GM23248 (cell line): ENCODE measurements at regions not wholly inside any gene's neighbourhood (a gene's known extent, or its start where the extent isn't known, plus 50 kb on each side); places are given as distances from the start of the nearest gene placed in this dataset.

ENCODE experiments used
- DNase-seq: peaks from one replicate; pipeline ENCODE4 v3.0.0-alpha.2; 2015
- H2AFZ ChIP-seq: fragments of 200-600 bp; sonication (generic); 2 replicates; pipeline ENCODE4 v1.6.1; 2016; ENCODE audit warnings: antibody characterized with exemption
- H3F3A ChIP-seq: fragments of 200-600 bp; sonication (generic); 2 replicates; pipeline ENCODE4 v1.6.1; 2016; ENCODE audit warnings: mild to moderate bottlenecking, antibody characterized with exemption, mixed run types; ENCODE audit not compliant: insufficient read depth
- H3K27ac ChIP-seq: fragments of 200-600 bp; sonication (generic); 2 replicates; pipeline ENCODE4 v1.5.1; 2016; ENCODE audit warnings: mild to moderate bottlenecking
- H3K27me3 ChIP-seq: fragments of 200-600 bp; sonication (generic); replicated peaks from 2 replicates; pipeline ENCODE4 v1.6.1; 2016; ENCODE audit warnings: mild to moderate bottlenecking; ENCODE audit not compliant: insufficient read depth
- H3K36me3 ChIP-seq: fragments of 200-600 bp; sonication (generic); 2 replicates; pipeline ENCODE4 v1.6.1; 2016; ENCODE audit warnings: low read depth, mild to moderate bottlenecking
- H3K4me1 ChIP-seq: fragments of 200-600 bp; sonication (generic); 2 replicates; pipeline ENCODE4 v1.6.1; 2016; ENCODE audit warnings: mild to moderate bottlenecking; ENCODE audit not compliant: insufficient read depth
- H3K4me2 ChIP-seq: fragments of 200-600 bp; sonication (generic); one replicate; pipeline ENCODE4 v1.6.1; 2016; ENCODE audit warnings: mild to moderate bottlenecking; ENCODE audit not compliant: unreplicated experiment
- H3K4me3 ChIP-seq: fragments of 200-600 bp; sonication (generic); 2 replicates; pipeline ENCODE4 v1.5.1; 2016; ENCODE audit warnings: mild to moderate bottlenecking
- H3K79me2 ChIP-seq: fragments of 200-600 bp; sonication (generic); 2 replicates; pipeline ENCODE4 v1.6.1; 2016; ENCODE audit warnings: mild to moderate bottlenecking; ENCODE audit not compliant: insufficient read depth
- H3K9ac ChIP-seq: fragments of 200-600 bp; sonication (generic); 2 replicates; pipeline ENCODE4 v1.6.1; 2016; ENCODE audit warnings: mild to moderate bottlenecking
- H3K9me2 ChIP-seq: fragments of 200-600 bp; sonication (generic); 2 replicates; pipeline ENCODE4 v1.6.1; 2016; ENCODE audit warnings: mixed run types, mild to moderate bottlenecking, moderate library complexity; ENCODE audit not compliant: insufficient read depth
- H3K9me3 ChIP-seq: fragments of 200-600 bp; sonication (generic); one replicate; pipeline ENCODE4 v1.6.1; 2017; ENCODE audit warnings: low read depth
- H4K20me1 ChIP-seq: fragments of 200-600 bp; sonication (generic); 2 replicates; pipeline ENCODE4 v1.6.0; 2016; ENCODE audit not compliant: insufficient read depth
- EZH2 ChIP-seq: fragments of 200-600 bp; sonication (generic); IDR thresholded peaks from 2 replicates; pipeline ENCODE4 v1.6.1; 2018; ENCODE audit warnings: antibody characterized with exemption, mild to moderate bottlenecking; ENCODE audit not compliant: insufficient read depth, poor library complexity, severe bottlenecking
- EZH2phosphoT487 ChIP-seq: fragments of 200-600 bp; sonication (generic); IDR thresholded peaks from 2 replicates; pipeline ENCODE4 v1.6.1; 2018; ENCODE audit warnings: antibody characterized with exemption, moderate library complexity, mild to moderate bottlenecking, low read depth; ENCODE audit not compliant: insufficient read depth
- WGBS, 2 experiments: methylation state at CpG; one replicate each; pipeline ENCODE4 v1.1.6; 2015 to 2017; ENCODE audit warnings: low lambda C conversion rate in 2 of 2, low coverage in 1 of 2; ENCODE audit errors: missing lambda C conversion rate in 2 of 2; 5-methylcytosine and 5-hydroxymethylcytosine counted together
- in situ Hi-C: fragments of 300-500 bp; cut with MboI; formaldehyde crosslinking; loops from 2 replicates; pipeline ENCODE4 v1.15.0; 2020

DNA sequence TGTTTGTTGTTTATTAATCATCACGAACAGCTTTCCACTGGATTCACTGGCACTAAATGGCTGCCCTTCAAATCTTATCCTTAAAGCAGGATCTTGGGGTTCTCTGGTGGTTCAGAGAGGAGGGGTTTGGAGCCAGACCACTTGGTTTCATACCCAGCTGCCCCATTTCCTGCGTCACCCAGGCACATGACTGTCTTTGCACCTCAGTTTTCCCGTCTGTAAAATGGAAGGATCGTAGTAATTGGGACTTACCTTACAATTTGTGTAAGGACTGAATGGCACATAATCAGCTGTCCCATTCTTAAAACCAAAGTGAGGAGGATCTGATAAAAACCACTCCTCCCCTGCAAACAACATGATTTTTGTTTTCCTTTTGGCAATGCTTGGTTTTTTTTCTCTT, 318.3 kb downstream of the ZNF536 start:
- Histone ChIP-seq H3F3A (no peaks in the 10 kb centered on the region), H3K27me3 (peaks cover 55% of the 10 kb centered on the region), H3K79me2 (no peaks in the 10 kb centered on the region), H3K4me1 (no peaks in the 10 kb centered on the region), H3K4me3 (no peak overlapping the region), H3K9me2 (no peaks in the 10 kb centered on the region), H2AFZ (no peak overlapping the region), H3K4me2 (no peak overlapping the region), H4K20me1 (no peaks in the 10 kb centered on the region), H3K36me3 (no peaks in the 10 kb centered on the region), H3K9ac (no peak overlapping the region), H3K9me3 (no peaks in the 10 kb centered on the region), H3K27ac (no peak overlapping the region)
- no peak for DNase-seq
- TF ChIP-seq EZH2phosphoT487: no peak
- TF ChIP-seq EZH2: no peak
- WGBS, 2 experiments: 80 to 82% methylated on average over 4 of the region's 4 CpGs
- in situ Hi-C loops: loop anchor here (25.0 kb wide), 1 partner anchor 1547 kb away; no protein-coding TSS in a partner anchor

DNA sequence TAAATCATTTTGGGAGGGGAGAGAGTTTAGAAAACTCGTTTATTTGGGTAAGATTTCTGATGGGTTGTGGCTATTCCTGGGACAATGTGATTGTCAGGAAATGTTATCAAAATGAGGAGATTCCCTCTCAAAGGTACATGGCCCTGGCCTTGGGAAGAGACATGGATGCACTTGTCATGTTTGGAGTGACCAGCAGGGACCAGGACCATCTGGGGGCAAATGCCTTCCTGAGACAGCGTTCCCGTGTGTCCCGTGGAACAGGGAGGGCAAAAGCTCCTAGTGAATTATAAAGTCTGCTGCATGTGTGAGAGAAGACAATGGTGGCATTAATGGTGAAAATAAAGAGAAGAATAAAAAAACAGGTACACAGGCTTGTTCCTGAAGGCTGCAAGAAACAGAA, 317.3 kb downstream of the ZNF536 start:
- H3K4me1 ChIP-seq: no peaks in the 10 kb centered on the region
- H3K79me2 ChIP-seq: no peaks in the 10 kb centered on the region
- no peaks in the 10 kb centered on the region for H3K36me3 ChIP-seq
- 48 to 50% methylated on average over 4 of the region's 4 CpGs for WGBS, 2 experiments
- H4K20me1 ChIP-seq: no peaks in the 10 kb centered on the region
- TF ChIP-seq EZH2 (no peak), EZH2phosphoT487 (no peak)
- no peaks in the 10 kb centered on the region for H3K9me3 ChIP-seq
- no peak overlapping the region for H2AFZ ChIP-seq
- H3K9ac ChIP-seq: no peak overlapping the region
- H3K4me3 ChIP-seq: no peak overlapping the region
- H3F3A ChIP-seq: no peaks in the 10 kb centered on the region
- no peak overlapping the region for H3K4me2 ChIP-seq
- no peak overlapping the region for H3K27ac ChIP-seq
- no peak for DNase-seq
- in situ Hi-C loops: loop anchor here (25.0 kb wide), 1 partner anchor 1548 kb away; no protein-coding TSS in a partner anchor
- H3K27me3 ChIP-seq: peaks cover 55% of the 10 kb centered on the region
- H3K9me2 ChIP-seq: no peaks in the 10 kb centered on the region

DNA sequence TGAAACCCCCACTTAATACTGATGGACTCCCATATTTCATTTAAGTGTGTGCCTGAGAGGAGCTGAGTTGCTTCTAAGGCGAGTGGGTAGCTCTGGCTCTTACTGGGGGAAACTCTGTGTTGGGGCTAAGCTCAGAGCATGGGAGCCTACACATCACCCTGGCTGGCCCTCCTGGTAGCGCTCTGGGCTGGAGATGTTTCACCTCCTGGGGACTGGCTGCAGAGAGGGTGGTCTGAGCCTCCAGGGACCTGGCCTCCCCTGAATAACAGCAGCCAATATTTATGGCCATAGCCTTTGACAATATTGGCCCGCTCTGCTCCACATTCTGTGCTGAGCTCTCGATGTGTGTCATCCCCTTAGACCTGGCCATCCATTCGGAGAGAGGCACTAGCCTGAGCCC, 316.5 kb downstream of the ZNF536 start:
- no peak overlapping the region for H3K4me3 ChIP-seq
- H3K79me2 ChIP-seq: no peaks in the 10 kb centered on the region
- H3K4me2 ChIP-seq: no peak overlapping the region
- no peaks in the 10 kb centered on the region for H3K9me3 ChIP-seq
- H3K27ac ChIP-seq: no peak overlapping the region
- H3K27me3 ChIP-seq: peaks cover 55% of the 10 kb centered on the region
- no peak overlapping the region for H3K9ac ChIP-seq
- no peak for DNase-seq
- H2AFZ ChIP-seq: no peak overlapping the region
- H3K4me1 ChIP-seq: no peaks in the 10 kb centered on the region
- H3K9me2 ChIP-seq: no peaks in the 10 kb centered on the region
- no peaks in the 10 kb centered on the region for H3K36me3 ChIP-seq
- H4K20me1 ChIP-seq: no peaks in the 10 kb centered on the region
- TF ChIP-seq EZH2: no peak
- TF ChIP-seq EZH2phosphoT487: no peak
- in situ Hi-C loops: loop anchor here (25.0 kb wide), 1 partner anchor 1549 kb away; no protein-coding TSS in a partner anchor
- 94 to 95% methylated on average over 5 of the region's 5 CpGs for WGBS, 2 experiments
- no peaks in the 10 kb centered on the region for H3F3A ChIP-seq

- no peak for DNase-seq
- Histone ChIP-seq H3K4me2 (no peak overlapping the region), H3K4me3 (no peak overlapping the region), H3K4me1 (no peaks in the 10 kb centered on the region), H3K9me3 (no peaks in the 10 kb centered on the region), H3K27ac (no peak overlapping the region), H2AFZ (no peak overlapping the region), H3K9ac (no peak overlapping the region), H3K27me3 (peaks cover 38% of the 10 kb centered on the region), H3K36me3 (no peaks in the 10 kb centered on the region), H3K79me2 (no peaks in the 10 kb centered on the region), H3K9me2 (no peaks in the 10 kb centered on the region), H4K20me1 (no peaks in the 10 kb centered on the region), H3F3A (no peaks in the 10 kb centered on the region)
- 24 to 26% methylated on average over 16 of the region's 16 CpGs for WGBS, 2 experiments
- TF ChIP-seq EZH2phosphoT487 (no peak), EZH2 (no peak)
- in situ Hi-C loops: loop anchor here (25.0 kb wide), 1 partner anchor 1550 kb away; no protein-coding TSS in a partner anchor
Measured at GRCh38 chr19:30686826-30687566, 314.8 kb downstream of the ZNF536 start.
